Left renal pelvis (tissue), 4 donors: ENCODE measurements at regions not wholly inside any gene's neighbourhood (a gene's known extent, or its start where the extent isn't known, plus 50 kb on each side); places are given as distances from the start of the nearest gene placed in this dataset.
"Not testable (repeated sequence)": the region's sequence is repeated elsewhere in the genome, so short reads cannot be mapped to it uniquely, and the experiment has no call there.

Experiments
- DNase-seq, 4 donors: peaks; one replicate each; pipeline ENCODE4 v3.0.0-alpha.2; 2013; ENCODE audit warnings: low read depth in 4 of 4, low spot score in 3 of 4

DNA sequence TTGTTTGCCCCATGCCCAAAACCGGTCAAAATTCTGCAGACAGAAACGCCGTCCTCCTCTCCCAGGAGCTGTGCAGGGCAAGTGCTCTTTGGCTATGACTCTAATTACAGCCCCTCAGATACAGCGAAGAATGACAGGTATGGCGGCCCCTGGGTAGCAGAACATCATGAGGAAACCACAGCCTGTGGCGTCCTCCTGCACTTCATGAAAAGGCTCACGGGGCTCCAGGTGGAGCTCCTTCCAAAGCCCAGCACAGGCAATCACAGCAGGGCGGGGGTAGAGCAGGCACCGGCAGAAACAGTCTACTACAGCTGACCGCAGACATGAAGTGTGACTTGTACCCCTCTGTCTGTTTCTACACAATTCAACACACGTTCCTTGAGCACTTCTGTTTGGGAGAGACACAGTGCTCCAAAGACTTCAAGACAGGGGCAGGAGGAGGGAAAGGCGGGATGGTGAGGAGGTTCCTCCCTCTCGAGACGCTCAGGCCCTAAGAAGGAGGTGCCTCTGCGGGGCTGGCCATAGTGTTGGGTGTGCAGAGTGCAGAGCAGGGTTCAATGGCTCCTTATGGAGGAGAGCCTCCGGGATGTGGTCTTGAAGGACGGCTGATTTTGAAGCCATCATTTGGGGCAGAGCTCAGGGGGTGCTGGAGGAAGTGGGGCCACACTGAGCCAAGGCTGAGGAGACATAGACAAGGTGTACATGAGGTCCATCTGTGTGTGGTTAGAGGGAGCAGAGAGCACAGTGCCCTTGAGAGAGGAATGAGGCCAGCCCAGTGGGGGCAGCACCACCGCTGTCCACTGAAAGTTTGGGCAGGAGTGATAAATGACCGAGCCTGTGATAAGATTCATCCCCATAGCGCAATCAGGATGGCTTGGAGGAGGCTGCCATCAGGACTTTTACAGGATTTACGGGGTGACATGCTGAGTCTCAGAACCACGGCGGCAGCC is 468.3 kb downstream of the EIPR1 start:
- no peak for DNase-seq

GRCh38 chr2:2906091-2906490 is 471.5 kb downstream of the EIPR1 start:
- DNase-seq, result no peak

GRCh38 chr2:2904721-2905350 is 472.8 kb downstream of the EIPR1 start:
- DNase-seq, result no peak

DNA sequence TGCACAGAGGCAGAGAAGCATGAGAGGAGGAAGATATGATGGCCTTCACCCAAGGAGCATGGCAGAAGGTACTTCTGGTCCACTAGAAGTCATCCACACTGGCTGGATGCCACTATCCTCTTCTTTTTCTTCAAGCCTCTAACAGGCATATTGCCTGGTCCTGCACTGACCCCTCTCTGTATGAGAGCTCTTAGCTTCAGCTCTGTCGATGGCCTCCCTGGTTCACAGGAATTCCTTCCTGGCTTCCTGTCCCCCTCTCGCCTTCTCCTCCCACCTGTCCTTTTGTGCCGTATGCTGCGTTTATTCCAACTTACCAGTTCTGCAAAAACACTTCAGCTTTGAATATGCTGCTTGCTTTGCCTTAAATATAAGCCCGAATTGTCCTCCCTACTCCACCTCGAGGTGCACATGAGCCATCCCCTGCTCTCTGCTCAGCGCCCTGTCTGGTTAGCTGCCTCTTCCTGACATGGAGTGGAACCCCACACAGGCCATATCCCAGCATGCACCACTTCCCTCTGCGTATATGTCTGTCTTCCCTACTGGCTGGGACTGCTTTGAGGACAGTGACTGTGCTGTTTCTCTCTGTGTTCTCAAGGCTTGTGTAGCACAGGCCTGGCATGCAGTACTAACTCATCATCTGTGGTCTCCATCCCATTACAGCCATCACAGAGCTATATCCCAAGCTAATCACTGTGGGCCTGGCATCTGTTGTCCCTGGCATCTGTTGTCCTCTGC is 474.9 kb downstream of the EIPR1 start:
- no peak for DNase-seq

GRCh38 chr2:2901384-2902345 is 476.0 kb downstream of the EIPR1 start:
- DNase-seq, result no peak

DNA sequence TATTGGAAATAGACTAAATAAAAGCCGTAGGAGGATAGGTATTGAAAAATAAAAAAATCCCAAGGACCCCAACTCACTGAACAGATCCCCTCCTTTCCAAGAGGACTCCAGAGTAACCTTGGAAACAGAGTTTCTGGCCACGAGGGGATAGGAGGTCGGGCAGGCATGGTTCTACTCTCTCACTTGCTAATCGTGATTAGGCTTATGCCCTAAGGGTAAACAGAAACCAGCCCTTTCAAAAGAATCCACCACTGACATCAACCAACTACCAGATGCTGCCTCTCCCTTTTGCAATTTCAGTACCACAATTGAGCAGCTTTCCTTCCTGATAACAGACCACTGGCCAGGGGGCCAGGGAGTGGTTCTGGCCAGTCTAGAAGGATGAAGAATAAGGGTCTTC is 477.8 kb downstream of the EIPR1 start:
- no peak for DNase-seq

DNA sequence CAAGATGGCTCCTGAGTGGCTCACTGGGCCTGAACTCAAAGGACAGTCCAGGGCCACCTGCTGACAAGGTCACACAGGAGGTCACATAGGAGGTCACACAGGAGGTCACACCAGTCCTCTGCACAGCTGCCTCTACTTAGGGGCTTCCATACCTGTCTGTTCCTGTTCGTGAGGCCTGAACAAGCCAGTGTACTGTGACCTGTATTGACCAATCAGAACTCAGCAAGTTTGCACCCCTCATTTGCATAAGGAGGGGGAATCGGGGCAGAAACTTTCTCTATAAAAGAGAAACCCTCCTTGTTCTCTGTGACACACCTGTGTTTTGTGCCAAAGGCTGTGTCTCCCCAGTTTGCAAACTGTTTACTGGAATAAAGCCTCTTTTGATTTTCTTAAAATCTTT is 478.9 kb downstream of the EIPR1 start:
- DNase-seq, result no peak

GRCh38 chr2:2896643-2897042 is 481.0 kb downstream of the EIPR1 start:
- no peak for DNase-seq

GRCh38 chr2:2896011-2896410 is 481.6 kb downstream of the EIPR1 start:
- DNase-seq, result no peak

- DNase-seq, result not testable (repeated sequence)
Measured at GRCh38 chr2:2894011-2894410, 483.6 kb downstream of the EIPR1 start.

- no peak for DNase-seq
Measured at GRCh38 chr2:2892892-2893291, 484.7 kb downstream of the EIPR1 start.

DNA sequence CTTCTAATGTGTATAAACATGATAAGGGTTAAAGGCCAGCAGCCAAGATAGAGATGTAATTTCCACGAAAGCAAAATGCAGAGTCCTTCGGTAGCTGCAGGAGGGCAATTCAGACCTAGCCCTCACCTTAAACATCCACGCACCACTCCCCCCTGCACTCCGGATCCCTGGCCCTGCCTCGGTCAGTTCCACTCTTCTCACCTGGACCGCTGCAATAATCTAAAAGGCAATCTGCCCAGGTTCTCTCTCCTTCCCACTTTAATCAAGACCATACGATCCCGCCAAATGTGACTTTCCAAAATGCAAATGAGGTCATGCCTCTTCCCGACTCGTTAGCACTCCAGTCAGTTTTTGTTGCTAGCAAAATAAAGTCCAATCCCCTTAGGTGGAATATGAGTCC is 485.2 kb downstream of the EIPR1 start:
- no peak for DNase-seq

DNA sequence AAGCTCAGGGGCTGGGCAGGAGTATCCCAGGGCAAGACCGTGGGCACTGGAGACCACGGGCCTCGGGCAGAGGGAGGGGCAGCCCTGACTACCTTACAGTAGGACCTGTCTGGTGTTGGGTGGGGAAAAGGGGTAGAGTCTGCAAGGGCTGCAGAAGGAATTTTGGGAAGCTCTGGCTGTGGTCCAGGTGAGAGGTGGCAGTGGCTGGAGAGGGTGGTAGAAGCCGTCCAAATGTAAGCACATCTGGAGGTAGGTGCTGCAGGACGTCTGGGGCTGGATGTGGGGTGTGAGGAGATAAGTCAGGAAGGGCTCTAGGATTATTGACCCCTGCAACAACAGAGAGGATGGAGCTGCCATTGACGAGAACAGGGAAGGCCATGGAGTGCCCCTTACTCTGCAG is 486.7 kb downstream of the EIPR1 start:
- no peak for DNase-seq

DNA sequence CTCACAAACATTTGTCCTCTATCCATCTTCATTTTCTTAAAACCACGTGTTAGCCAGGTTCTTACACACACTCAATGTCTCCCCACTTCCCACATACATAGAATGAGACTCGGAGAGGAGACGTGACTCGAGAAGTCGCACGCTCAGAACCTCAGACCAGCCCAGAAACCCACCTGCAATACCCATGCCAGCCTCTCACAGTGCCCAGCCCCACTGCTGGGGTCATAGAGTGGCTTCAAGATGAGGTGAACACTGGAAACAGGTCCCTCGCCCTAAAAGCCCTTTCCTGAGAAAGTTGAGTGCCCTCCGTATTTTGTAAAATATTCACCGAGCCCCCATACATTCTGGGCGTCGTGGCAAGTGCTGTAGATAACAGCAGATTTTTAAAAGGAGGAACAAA is 487.4 kb downstream of the EIPR1 start:
- no peak for DNase-seq

DNA sequence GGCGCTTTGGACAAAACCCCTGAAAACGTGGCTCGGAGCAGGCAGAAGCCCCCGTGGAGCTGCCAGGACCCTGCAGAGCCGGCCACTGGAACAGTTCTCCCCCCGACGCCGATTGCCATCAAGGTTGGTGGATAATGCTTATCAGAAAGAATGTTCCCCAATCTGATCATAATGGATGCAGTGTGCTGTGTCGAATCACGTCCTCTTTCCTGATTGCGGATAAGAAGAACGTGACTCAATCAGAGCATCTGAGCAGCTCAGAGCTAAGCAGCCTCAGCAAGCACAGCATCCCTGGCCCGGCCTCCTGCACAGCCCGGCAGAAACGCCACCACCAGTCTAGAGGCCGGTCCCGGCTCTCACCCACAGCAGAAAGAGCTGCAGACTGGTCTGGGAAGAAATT is 488.0 kb downstream of the EIPR1 start:
- DNase-seq, result no peak

GRCh38 chr2:2889141-2889540 is 488.5 kb downstream of the EIPR1 start:
- DNase-seq, result no peak

- DNase-seq, result no peak
Measured at GRCh38 chr2:2887772-2888387, 489.7 kb downstream of the EIPR1 start.

DNA sequence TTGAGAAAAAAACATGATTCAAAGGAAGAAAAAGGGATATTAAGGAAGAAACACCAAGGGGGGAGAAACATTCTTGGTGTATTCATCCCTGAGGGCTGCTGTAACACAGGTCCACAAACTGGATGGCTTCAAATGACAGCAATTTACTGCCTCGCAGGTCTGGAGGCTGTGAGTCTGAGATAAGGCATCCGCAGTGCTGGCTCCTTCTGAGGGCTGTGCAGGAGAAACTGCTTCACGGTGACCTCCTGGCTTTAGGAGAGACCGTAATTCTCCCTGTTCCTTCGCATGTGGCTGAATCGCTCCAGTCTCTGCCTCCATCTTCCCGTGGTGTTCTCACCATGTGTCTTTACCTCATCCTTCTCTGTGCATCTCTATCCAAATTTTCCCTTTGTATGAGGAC is 490.7 kb downstream of the EIPR1 start:
- DNase-seq, result no peak

DNA sequence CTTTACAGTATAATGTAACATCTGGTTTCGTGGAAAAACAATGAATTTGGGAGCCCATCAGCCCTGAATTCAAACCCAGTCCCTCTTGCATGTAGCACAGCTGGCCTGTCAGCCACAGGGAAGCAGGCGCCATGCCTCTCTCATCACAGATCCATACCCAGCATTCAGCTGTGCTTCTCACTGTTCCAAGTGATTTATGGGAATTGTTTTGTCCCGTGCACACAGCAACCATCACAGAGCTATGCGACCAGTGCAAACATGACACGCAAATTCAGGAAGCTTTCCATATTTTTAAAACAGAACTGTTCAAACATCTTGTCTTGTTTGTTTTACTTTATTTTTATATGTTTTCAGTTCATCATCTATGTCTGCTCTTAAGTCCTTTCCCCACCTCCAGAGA is 496.1 kb downstream of the EIPR1 start:
- DNase-seq, result peak in 3 of 4 donors; percentile 18 to 27 (median 22)

DNA sequence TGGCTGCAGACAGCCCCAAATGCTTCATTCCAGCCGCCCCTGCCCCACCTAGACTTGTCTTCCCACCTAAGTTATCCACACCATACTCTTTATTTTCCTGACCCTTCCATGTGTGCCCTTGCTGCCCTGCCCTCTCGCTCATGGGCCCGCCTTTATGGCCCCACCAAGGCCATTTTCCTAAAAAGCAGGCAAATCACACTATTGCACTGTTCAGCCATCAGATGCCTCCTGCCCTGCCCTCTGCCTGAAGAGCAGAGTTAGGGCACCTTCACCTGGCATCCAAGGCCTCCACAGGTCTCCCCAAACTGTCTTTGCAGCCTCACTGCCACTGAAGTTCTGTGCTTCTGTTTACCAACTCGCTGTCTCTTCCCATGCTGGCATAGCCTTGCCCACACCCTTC is 496.7 kb downstream of the EIPR1 start:
- no peak for DNase-seq
